Pancreas (tissue), 10 donors: ENCODE measurements at regions not wholly inside any gene's neighbourhood (a gene's known extent, or its start where the extent isn't known, plus 50 kb on each side); places are given as distances from the start of the nearest gene placed in this dataset.
A peak's percentile ranks its signal among the peaks of the same experiment; 100 is the strongest.

ENCODE experiments used
- ATAC-seq, 4 donors: fragments of 200-7000 bp; cut with Tn5 transposase; one replicate each; pipeline versions ENCODE4 v1.8.0 to v1.9.1; 2020; ENCODE audit warnings: mild to moderate bottlenecking in 4 of 4, moderate library complexity in 4 of 4
- DNase-seq, 6 donors: peaks; one replicate each; pipeline ENCODE4 v3.0.0-alpha.2; 2020
- FAIRE-seq: peaks from 2 replicates; lab custom pipeline; 2012; peaks lifted over from hg19 to GRCh38; lab: Jason Lieb, UNC
- H3K27ac ChIP-seq, 4 donors: fragments of 200-600 bp; sonication (generic); 1 replicate in 3 of 4; 2 replicates in 1 of 4; pipeline versions ENCODE4 v1.5.0 to v1.8.0; 2020
- H3K27me3 ChIP-seq, 4 donors: fragments of 200-600 bp; one replicate each; pipeline ENCODE4 v1.8.0; 2021
- H3K36me3 ChIP-seq, 3 donors: fragments of 200-600 bp; sonication (generic) in 1 of 3; one replicate each; pipeline versions ENCODE4 v1.5.0 to v1.8.0; 2020 to 2021
- H3K4me1 ChIP-seq, 3 donors: fragments of 200-600 bp; one replicate each; pipeline ENCODE4 v1.8.0; 2021
- H3K4me3 ChIP-seq, 4 donors: fragments of 200-600 bp; sonication (generic) in 2 of 4; one replicate each; pipeline versions ENCODE4 v1.5.0 to v1.8.0; 2020 to 2021
- H3K9me3 ChIP-seq, 4 donors: fragments of 200-600 bp; one replicate each; pipeline ENCODE4 v1.8.0; 2021
- WGBS, 2 donors: extraction: QIAGEN DNeasy Blood & Tissue Kit; methylation state at CpG; one replicate each; pipeline ENCODE4 v1.1.7; 2013; 5-methylcytosine and 5-hydroxymethylcytosine counted together
- intact Hi-C, 3 donors: fragments of 100-400 bp; cut with DNase I; formaldehyde crosslinking; loops; one replicate each; pipeline versions ENCODE4 v1.11.1 to v1.14.2; 2022
- TF ChIP-seq, protein P1 (sequence below), 4 donors: fragments of 200-600 bp; sonication (generic) in 3 of 4; IDR thresholded peaks; one replicate each; pipeline versions ENCODE4 v1.5.0 to v1.8.0; 2021; ENCODE audit warnings: antibody characterized with exemption in 4 of 4
- donor health status: healthy with polysubstance abuse.
- donor health status: DM: no; HTN: no; CAD: no; lungs with moderate emphysema.
- donor health status: DM: no; HTN: no; CAD: no.
- donor health status: control.
- donor health status: control.
- donor health status: Bipolar disorder and iron deficiency.
- donor health status: DM: yes; HTN: yes; CAD: no.
- donor health status: DM: no; HTN: no; CAD: no.
- donor health status: DM: no; HTN: no; CAD: no.
- donor health status: DM: yes; HTN: yes; CAD: no.

DNA sequence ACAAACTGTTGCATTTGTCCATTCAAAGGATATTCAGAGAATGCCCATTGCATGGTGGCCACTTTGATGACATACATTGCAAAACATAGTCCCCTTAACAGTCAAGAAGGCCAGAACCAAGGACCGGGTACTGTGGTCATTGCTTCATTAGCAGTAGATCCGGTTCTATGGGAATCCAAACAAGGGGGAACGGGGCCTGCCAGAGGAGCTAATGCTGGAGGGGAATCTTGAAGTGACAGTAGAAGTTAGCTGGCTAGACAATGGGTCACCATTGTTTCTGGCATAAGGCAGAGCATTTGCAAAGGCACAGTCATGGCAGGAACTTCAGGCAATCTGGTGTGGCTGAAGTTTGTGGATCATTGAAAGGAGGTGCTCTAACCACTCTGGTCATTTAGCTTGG is 279.7 kb downstream of the SS18 start:
- H3K9me3 ChIP-seq = no peaks in the 10 kb centered on the region
- no peak overlapping the region for H3K4me3 ChIP-seq
- TF ChIP-seq, protein P1, sequence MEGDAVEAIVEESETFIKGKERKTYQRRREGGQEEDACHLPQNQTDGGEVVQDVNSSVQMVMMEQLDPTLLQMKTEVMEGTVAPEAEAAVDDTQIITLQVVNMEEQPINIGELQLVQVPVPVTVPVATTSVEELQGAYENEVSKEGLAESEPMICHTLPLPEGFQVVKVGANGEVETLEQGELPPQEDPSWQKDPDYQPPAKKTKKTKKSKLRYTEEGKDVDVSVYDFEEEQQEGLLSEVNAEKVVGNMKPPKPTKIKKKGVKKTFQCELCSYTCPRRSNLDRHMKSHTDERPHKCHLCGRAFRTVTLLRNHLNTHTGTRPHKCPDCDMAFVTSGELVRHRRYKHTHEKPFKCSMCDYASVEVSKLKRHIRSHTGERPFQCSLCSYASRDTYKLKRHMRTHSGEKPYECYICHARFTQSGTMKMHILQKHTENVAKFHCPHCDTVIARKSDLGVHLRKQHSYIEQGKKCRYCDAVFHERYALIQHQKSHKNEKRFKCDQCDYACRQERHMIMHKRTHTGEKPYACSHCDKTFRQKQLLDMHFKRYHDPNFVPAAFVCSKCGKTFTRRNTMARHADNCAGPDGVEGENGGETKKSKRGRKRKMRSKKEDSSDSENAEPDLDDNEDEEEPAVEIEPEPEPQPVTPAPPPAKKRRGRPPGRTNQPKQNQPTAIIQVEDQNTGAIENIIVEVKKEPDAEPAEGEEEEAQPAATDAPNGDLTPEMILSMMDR (IDR thresholded peaks at IDR 0.05) = no peak
- intact Hi-C loops = no loop called here
- DNase-seq (no peak), FAIRE-seq (no peak), ATAC-seq (no peak)
- no peak overlapping the region for H3K27ac ChIP-seq
- H3K4me1 ChIP-seq = no peaks in the 10 kb centered on the region
- H3K36me3 ChIP-seq = no peaks in the 10 kb centered on the region
- H3K27me3 ChIP-seq = no peaks in the 10 kb centered on the region
- 64 to 82% methylated on average over 3 of the region's 3 CpGs for WGBS, 2 donors

DNA sequence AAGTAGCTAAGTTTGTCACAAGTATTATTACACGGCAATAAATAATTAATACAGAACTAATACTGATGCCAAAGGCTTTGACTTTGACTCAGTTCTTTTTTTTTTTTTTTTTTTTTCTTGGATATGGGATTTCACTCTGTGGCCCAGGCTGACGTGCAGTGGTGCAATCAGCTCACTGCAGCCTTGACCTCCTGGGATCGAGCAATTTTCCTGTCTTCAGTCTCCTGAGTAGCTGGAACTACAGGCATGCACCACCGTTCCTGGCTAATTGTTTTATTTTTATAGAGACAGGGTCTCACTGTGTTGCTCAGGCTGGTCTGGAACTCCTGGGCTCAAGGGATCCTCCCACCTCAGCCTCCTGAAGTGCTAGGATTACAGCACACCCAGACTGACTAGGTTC is 284.5 kb downstream of the SS18 start:
- H3K4me1 ChIP-seq = no peaks in the 10 kb centered on the region
- no peak overlapping the region for H3K27ac ChIP-seq
- 67 to 74% methylated on average over 4 of the region's 4 CpGs for WGBS, 2 donors
- H3K4me3 ChIP-seq = no peak overlapping the region
- DNase-seq (no peak), FAIRE-seq (no peak), ATAC-seq (peak in 1 of 4 donors; percentile 23)
- H3K9me3 ChIP-seq = no peaks in the 10 kb centered on the region
- H3K36me3 ChIP-seq = no peaks in the 10 kb centered on the region
- intact Hi-C loops = no loop called here
- no peaks in the 10 kb centered on the region for H3K27me3 ChIP-seq
- TF ChIP-seq, protein P1 (IDR thresholded peaks at IDR 0.05) = no peak

DNA sequence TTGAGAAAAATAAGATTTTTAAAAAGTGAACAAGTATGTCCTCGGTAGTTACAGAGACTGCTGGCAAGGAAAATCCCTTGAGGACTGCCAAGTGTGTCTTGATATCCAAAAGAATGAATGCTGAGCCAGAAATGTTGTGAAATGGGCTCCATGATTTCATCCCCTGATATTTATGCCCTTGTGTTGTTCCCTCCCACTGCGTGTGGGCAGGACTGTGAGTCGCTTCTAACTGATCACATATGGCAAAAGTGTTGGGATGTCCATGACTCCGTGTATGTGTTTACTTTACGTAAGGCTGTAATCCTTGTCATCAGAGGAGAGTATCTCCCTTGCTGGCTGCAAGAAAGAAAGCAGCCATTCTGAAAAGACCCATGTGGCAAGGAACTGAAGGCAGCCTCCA is 285.1 kb downstream of the SS18 start:
- ATAC-seq (peak in 2 of 4 donors; percentile 23 to 63), DNase-seq (no peak), FAIRE-seq (no peak)
- intact Hi-C loops = no loop called here
- Histone ChIP-seq H3K36me3 (no peaks in the 10 kb centered on the region), H3K27ac (no peak overlapping the region), H3K4me3 (no peak overlapping the region), H3K4me1 (no peaks in the 10 kb centered on the region), H3K27me3 (no peaks in the 10 kb centered on the region), H3K9me3 (no peaks in the 10 kb centered on the region)
- TF ChIP-seq, protein P1 (IDR thresholded peaks at IDR 0.05) = no peak
- WGBS, 2 donors = 66 to 81% methylated on average over 5 of the region's 5 CpGs

DNA sequence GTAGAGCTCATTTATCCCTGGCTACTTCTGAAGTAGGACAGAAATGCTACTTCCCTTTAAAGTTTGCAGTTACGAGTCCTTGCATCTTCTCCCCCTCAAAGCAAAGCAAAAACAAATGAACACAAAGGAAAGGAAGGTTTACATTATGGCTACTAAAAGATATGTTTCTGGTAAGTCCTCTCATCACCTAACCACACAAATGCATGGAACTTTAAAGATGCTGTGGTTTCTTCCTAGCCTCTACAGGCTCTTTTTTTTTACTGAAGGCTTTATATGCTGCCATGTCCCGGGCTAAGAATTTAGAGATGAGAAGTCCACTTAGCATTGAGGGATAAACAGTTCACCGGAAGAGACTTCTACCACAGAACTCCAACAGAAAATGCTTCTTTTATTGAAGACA is 291.2 kb downstream of the SS18 start:
- H3K4me3 ChIP-seq = no peak overlapping the region
- FAIRE-seq (no peak), DNase-seq (no peak), ATAC-seq (no peak)
- H3K9me3 ChIP-seq = no peaks in the 10 kb centered on the region
- no peaks in the 10 kb centered on the region for H3K4me1 ChIP-seq
- WGBS, 2 donors = 67 to 77% methylated on average over 3 of the region's 3 CpGs
- TF ChIP-seq, protein P1 (IDR thresholded peaks at IDR 0.05) = no peak
- intact Hi-C loops = no loop called here
- no peak overlapping the region for H3K27ac ChIP-seq
- no peaks in the 10 kb centered on the region for H3K27me3 ChIP-seq
- H3K36me3 ChIP-seq = no peaks in the 10 kb centered on the region

DNA sequence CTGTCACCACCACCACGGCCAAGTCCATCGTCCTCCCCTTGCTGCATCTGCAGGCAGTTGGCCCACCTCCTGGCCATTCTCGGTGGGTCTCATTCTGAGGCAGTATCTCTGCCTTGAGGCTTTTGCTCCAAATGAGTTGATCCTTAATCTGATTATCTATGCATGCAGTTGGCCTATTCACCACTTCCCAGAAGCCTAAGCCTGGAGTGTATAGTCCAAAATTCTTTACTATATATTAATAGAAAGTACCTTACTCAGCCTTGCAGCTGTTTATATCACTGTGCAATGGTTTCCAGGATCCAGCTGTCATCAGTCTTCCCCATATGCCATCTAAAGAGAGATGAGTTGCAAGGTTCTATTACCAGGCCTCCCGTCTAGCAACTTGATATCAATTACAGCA is 292.4 kb downstream of the SS18 start:
- ATAC-seq (no peak), FAIRE-seq (no peak), DNase-seq (no peak)
- H3K4me3 ChIP-seq = no peak overlapping the region
- H3K4me1 ChIP-seq = no peaks in the 10 kb centered on the region
- TF ChIP-seq, protein P1 (IDR thresholded peaks at IDR 0.05) = no peak
- H3K9me3 ChIP-seq = no peaks in the 10 kb centered on the region
- intact Hi-C loops = no loop called here
- H3K27ac ChIP-seq = no peak overlapping the region
- H3K27me3 ChIP-seq = no peaks in the 10 kb centered on the region
- WGBS, 2 donors = 67 to 81% methylated on average over 4 of the region's 4 CpGs
- no peaks in the 10 kb centered on the region for H3K36me3 ChIP-seq
